Neural cell (in vitro differentiated cells): ENCODE measurements at regions not wholly inside any gene's neighbourhood (a gene's known extent, or its start where the extent isn't known, plus 50 kb on each side); places are given as distances from the start of the nearest gene placed in this dataset.

Experiments
- H2AFZ ChIP-seq: fragments of 200-600, 300-800 bp; sonication (generic), shearing (Covaris generic); 2 replicates; pipeline ENCODE4 v1.6.0; 2014; ENCODE audit warnings: low read depth, mild to moderate bottlenecking, antibody characterized with exemption, low read length, moderate library complexity
- H3F3A ChIP-seq: fragments of 200-600 bp; shearing (Covaris generic); 2 replicates; pipeline ENCODE4 v1.6.1; 2016; ENCODE audit warnings: mild to moderate bottlenecking, moderate library complexity, mixed read lengths, antibody characterized with exemption, low read length; ENCODE audit not compliant: insufficient read depth, poor library complexity, severe bottlenecking
- H3K27ac ChIP-seq: fragments of 200-600, 300-800 bp; sonication (generic), shearing (Covaris generic); 2 replicates; pipeline ENCODE4 v1.5.1; 2014; ENCODE audit warnings: mild to moderate bottlenecking, low read length, moderate library complexity
- H3K27me3 ChIP-seq: fragments of 300-800, 200-600 bp; sonication (generic), shearing (Covaris generic); 2 replicates; pipeline ENCODE4 v1.6.0; 2014; ENCODE audit warnings: mild to moderate bottlenecking, low read depth, low read length, moderate library complexity; ENCODE audit not compliant: insufficient read depth
- H3K36me3 ChIP-seq: fragments of 300-800, 200-600 bp; sonication (generic), shearing (Covaris generic); 2 replicates; pipeline ENCODE4 v1.5.1; 2014; ENCODE audit warnings: mild to moderate bottlenecking, antibody characterized with exemption, low read length, moderate library complexity; ENCODE audit not compliant: insufficient read depth
- H3K4me2 ChIP-seq: fragments of 300-800, 200-600 bp; sonication (generic), shearing (Covaris generic); 2 replicates; pipeline ENCODE4 v1.6.0; 2014; ENCODE audit warnings: mild to moderate bottlenecking, low read length
- H3K4me3 ChIP-seq: fragments of 300-800, 200-600 bp; sonication (generic), shearing (Covaris generic); 2 replicates; pipeline ENCODE4 v1.5.1; 2014; ENCODE audit warnings: mild to moderate bottlenecking, low read length, moderate library complexity
- H3K79me2 ChIP-seq: fragments of 200-600 bp; shearing (Covaris generic); replicated peaks from 2 replicates; pipeline ENCODE4 v1.6.0; 2014; ENCODE audit warnings: mild to moderate bottlenecking, low read length, moderate library complexity; ENCODE audit not compliant: insufficient read depth
- H3K9ac ChIP-seq: fragments of 300-800, 200-600 bp; sonication (generic), shearing (Covaris generic); 2 replicates; pipeline ENCODE4 v1.6.1; 2016; ENCODE audit warnings: mild to moderate bottlenecking, low read length, mixed read lengths
- H3K9me2 ChIP-seq: fragments of 200-600 bp; shearing (Covaris generic); 2 replicates; pipeline ENCODE4 v1.6.1; 2016; ENCODE audit warnings: mild to moderate bottlenecking, low read length, mixed read lengths; ENCODE audit not compliant: insufficient read depth
- H3K9me3 ChIP-seq: fragments of 200-600, 300-800 bp; sonication (generic), shearing (Covaris generic); 2 replicates; pipeline ENCODE4 v1.6.1; 2016; ENCODE audit warnings: mild to moderate bottlenecking, mixed run types, low read length, moderate library complexity, mixed read lengths
- H4K20me1 ChIP-seq: fragments of 200-600 bp; shearing (Covaris generic); 2 replicates; pipeline ENCODE4 v1.6.1; 2016; ENCODE audit warnings: mild to moderate bottlenecking, mixed run types; ENCODE audit not compliant: insufficient read depth
- CTCF ChIP-seq: fragments of 450-650 bp; IDR thresholded peaks from 2 replicates; pipeline ENCODE4 v1.5.1; 2014; ENCODE audit warnings: antibody characterized with exemption, mild to moderate bottlenecking, moderate library complexity; ENCODE audit not compliant: poor library complexity, severe bottlenecking
- EP300 ChIP-seq: fragments of 450-650 bp; conservative IDR thresholded peaks from 2 replicates; pipeline ENCODE4 v1.6.1; 2014; ENCODE audit warnings: antibody characterized with exemption, mild to moderate bottlenecking, moderate library complexity; ENCODE audit not compliant: poor library complexity, severe bottlenecking
- EZH2 ChIP-seq: fragments of 200-600, 300-800 bp; shearing (Covaris generic), sonication (generic); IDR thresholded peaks from 2 replicates; pipeline ENCODE4 v1.6.1; 2014; ENCODE audit warnings: antibody characterized with exemption, low read length, borderline replicate concordance, mild to moderate bottlenecking; ENCODE audit not compliant: insufficient read depth, poor library complexity, severe bottlenecking
- MXI1 ChIP-seq: fragments of 450-650 bp; conservative IDR thresholded peaks from 2 replicates; pipeline ENCODE4 v1.6.1; 2014; ENCODE audit warnings: antibody characterized with exemption, mild to moderate bottlenecking; ENCODE audit not compliant: poor library complexity, severe bottlenecking
- POLR2AphosphoS5 ChIP-seq: IDR thresholded peaks from 2 replicates; pipeline ENCODE4 v1.6.1; 2012
- RAD21 ChIP-seq: fragments of 450-650 bp; conservative IDR thresholded peaks from 2 replicates; pipeline ENCODE4 v1.6.1; 2014; ENCODE audit warnings: antibody characterized with exemption, mild to moderate bottlenecking, moderate library complexity
- REST ChIP-seq: IDR thresholded peaks from 2 replicates; pipeline ENCODE4 v1.6.1; 2012; ENCODE audit warnings: borderline replicate concordance
- SMC3 ChIP-seq: fragments of 450-650 bp; conservative IDR thresholded peaks from 2 replicates; pipeline ENCODE4 v1.6.1; 2014; ENCODE audit warnings: antibody characterized with exemption, mild to moderate bottlenecking, moderate library complexity; ENCODE audit not compliant: poor library complexity
- TAF1 ChIP-seq: IDR thresholded peaks from 2 replicates; pipeline ENCODE4 v1.6.1; 2012; ENCODE audit warnings: low read depth

- H3K27ac ChIP-seq = no peak overlapping the region
Observed at GRCh38 chr4:148980782-148981480, 538.7 kb upstream of the NR3C2 start.

GRCh38 chr4:148978301-148978700 is 536.1 kb upstream of the NR3C2 start:
- no peaks in the 10 kb centered on the region for H3F3A ChIP-seq
- H3K9me3 ChIP-seq = no peaks in the 10 kb centered on the region
- H3K4me2 ChIP-seq = no peak overlapping the region
- H4K20me1 ChIP-seq = no peaks in the 10 kb centered on the region
- no peak overlapping the region for H3K9ac ChIP-seq
- no peaks in the 10 kb centered on the region for H3K36me3 ChIP-seq
- no peaks in the 10 kb centered on the region for H3K9me2 ChIP-seq
- H3K4me3 ChIP-seq = no peak overlapping the region
- H3K79me2 ChIP-seq = no peaks in the 10 kb centered on the region
- H3K27me3 ChIP-seq = no peaks in the 10 kb centered on the region
- TF ChIP-seq TAF1 (no peak), CTCF (no peak), RAD21 (no peak), EZH2 (no peak)
- no peak overlapping the region for H2AFZ ChIP-seq
- H3K27ac ChIP-seq = no peak overlapping the region

More at GRCh38 chr4:148980782-148981480, 538.7 kb upstream of the NR3C2 start:
- Histone ChIP-seq H4K20me1 (no peaks in the 10 kb centered on the region), H3K9ac (no peak overlapping the region), H3K36me3 (no peaks in the 10 kb centered on the region), H3K79me2 (no peaks in the 10 kb centered on the region), H2AFZ (no peak overlapping the region), H3K4me3 (no peak overlapping the region), H3F3A (no peaks in the 10 kb centered on the region), H3K27me3 (no peaks in the 10 kb centered on the region), H3K9me2 (no peaks in the 10 kb centered on the region), H3K4me2 (no peak overlapping the region), H3K9me3 (no peaks in the 10 kb centered on the region)
- no peak for TF ChIP-seq REST

- no peaks in the 10 kb centered on the region for H3K79me2 ChIP-seq
- no peak overlapping the region for H3K4me3 ChIP-seq
- TF ChIP-seq SMC3 (no peak), POLR2AphosphoS5 (no peak), REST (no peak), EZH2 (no peak), MXI1 (no peak), CTCF (no peak), TAF1 (no peak), EP300 (no peak), RAD21 (no peak)
- no peak overlapping the region for H3K9ac ChIP-seq
- no peaks in the 10 kb centered on the region for H3K36me3 ChIP-seq
- H2AFZ ChIP-seq = no peak overlapping the region
- no peaks in the 10 kb centered on the region for H3K27me3 ChIP-seq
- no peaks in the 10 kb centered on the region for H3F3A ChIP-seq
- H4K20me1 ChIP-seq = no peaks in the 10 kb centered on the region
- H3K9me2 ChIP-seq = no peaks in the 10 kb centered on the region
- H3K4me2 ChIP-seq = no peak overlapping the region
- no peak overlapping the region for H3K27ac ChIP-seq
- H3K9me3 ChIP-seq = no peaks in the 10 kb centered on the region
Observed at GRCh38 chr4:148975464-148975863, 533.2 kb upstream of the NR3C2 start.
